ENCODE measurements at regions not wholly inside any gene's neighbourhood (a gene's known extent, or its start where the extent isn't known, plus 50 kb on each side); places are given as distances from the start of the nearest gene placed in this dataset.

- TF ChIP-seq, protein P1, sequence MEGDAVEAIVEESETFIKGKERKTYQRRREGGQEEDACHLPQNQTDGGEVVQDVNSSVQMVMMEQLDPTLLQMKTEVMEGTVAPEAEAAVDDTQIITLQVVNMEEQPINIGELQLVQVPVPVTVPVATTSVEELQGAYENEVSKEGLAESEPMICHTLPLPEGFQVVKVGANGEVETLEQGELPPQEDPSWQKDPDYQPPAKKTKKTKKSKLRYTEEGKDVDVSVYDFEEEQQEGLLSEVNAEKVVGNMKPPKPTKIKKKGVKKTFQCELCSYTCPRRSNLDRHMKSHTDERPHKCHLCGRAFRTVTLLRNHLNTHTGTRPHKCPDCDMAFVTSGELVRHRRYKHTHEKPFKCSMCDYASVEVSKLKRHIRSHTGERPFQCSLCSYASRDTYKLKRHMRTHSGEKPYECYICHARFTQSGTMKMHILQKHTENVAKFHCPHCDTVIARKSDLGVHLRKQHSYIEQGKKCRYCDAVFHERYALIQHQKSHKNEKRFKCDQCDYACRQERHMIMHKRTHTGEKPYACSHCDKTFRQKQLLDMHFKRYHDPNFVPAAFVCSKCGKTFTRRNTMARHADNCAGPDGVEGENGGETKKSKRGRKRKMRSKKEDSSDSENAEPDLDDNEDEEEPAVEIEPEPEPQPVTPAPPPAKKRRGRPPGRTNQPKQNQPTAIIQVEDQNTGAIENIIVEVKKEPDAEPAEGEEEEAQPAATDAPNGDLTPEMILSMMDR (IDR thresholded peaks at IDR 0.05): no peak
- no peak for TF ChIP-seq POLR2A (IDR thresholded peaks at IDR 0.05)
Measured at GRCh38 chr13:50512474-50513299, 330.8 kb downstream of the DLEU7 start.

Data from lower leg skin (tissue), 3 donors.